M059J (cell line): ENCODE measurements at regions not wholly inside any gene's neighbourhood (a gene's known extent, or its start where the extent isn't known, plus 50 kb on each side); places are given as distances from the start of the nearest gene placed in this dataset.

Experiments
- DNase-seq: peaks from one replicate; pipeline ENCODE4 v3.0.0-alpha.2; 2012; ENCODE audit warnings: low read depth

DNA sequence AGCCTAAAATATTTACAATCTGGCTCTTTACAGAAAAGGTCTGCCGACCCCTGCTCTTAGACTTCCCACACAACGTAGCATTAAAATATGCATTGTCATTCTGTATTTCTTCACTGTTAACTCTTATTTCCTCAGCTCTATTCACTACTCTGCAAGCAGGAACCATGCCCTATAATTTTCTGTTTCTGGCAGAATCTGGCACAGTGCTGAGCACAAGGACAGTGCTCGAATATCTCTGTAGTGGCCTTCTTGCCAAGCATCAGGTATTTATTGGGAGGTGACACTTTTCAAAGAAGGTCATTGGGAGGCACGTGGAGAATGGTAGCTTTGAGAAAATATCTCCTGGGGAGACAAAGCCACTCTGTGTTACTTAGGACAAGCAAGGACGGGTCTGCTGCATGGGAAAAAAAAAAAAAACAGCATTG lies 77.9 kb downstream of the PSMG1 start:
- no peak for DNase-seq

DNA sequence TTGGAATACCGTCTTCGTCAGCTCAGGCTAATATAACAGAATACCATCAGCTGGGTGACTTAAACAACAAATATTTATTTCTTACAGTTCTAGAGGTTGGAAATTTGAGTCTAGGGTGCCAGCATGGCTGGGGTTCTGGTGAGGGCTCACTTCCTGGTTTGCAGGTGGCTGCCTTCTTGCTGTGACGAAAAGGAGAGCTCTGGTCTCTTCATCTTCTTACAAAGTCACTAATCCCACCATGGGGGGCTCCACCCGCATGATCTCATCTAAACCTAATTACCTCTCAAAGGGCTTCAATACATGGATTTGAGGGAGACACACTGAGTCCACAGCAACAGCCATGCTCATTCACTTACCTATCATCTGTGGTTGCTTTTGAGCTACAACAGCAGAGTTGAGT lies 78.3 kb downstream of the PSMG1 start:
- no peak for DNase-seq

DNA sequence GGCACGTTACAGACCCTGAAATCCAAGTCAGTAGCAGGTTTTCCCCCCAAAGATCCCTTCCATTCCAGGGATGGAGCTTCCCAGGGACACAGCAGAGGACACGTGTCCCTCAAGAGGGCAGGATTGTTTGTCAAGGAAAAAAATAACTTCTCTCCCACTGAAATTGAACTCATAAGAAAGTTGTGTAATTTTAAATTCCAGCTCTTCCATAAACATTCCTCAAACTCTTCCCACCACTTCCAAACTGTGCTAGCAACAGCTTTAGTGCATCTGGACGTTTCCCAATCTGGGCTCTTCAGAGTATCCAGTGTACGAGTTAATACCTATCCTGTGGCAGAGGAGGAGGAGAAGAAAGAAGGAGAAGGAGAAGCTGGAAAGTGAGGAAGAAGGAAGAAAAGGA lies 79.6 kb downstream of the PSMG1 start:
- DNase-seq: no peak

DNA sequence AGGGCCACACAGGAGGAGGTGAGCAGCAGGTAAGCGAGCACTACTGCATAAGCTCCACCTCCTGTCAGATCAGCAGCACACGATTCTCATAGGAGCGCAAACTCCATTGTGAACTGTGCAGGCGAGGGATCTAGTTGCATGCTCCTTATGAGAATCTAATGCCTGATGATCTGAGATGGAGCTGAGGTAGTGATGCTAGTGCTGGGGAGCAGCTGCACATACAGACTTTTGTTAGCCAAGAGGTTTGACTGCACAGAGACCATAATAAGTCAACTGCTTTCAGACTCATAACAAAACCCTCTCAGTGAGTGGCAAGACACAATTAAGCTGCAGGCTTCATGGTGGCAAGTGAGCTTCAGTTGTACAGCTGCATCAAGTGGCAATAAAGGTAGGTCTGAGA lies 83.4 kb downstream of the PSMG1 start:
- DNase-seq: no peak

DNA sequence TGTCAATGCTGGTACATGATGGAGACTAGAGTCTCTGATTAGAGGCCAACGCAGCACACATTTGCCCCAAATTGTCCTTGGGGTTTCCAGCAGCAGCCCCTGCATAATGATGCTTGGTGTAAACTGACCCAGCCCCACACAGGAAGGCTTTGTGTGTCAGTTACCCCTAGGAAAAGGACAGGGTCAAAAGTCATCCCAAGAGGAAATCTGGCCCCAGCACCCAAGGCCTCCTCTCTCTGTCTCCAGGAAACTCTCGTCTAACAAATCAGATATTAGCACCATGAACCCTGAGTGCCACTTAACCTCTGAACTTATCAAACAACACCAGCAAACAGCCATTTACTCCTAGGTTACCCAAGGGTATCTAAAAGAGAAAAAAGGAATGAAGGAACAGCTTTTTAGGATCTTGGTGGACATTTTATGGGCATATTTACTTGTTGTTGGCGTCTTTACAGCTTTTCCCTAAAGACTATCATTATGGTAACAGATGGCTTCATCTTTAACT lies 84.5 kb downstream of the PSMG1 start:
- DNase-seq: no peak

DNA sequence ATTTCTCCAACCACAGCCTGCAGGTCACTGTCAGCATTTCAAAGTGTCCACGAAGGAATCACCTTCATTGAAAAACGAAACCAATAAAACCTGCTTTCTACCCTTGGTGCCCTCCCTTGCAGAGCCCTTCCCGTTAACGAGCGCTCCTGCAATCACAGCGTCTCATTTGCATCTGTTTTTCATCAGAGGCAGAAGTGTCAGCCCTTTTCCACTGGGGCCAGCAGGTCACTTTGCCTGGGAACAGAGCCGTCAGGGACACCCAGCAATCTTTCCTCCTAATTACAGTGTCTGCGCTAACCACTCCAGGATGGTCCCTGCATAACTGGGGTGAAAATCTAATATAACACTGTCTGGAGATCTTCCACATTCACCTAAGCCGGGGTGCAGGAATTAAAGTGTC lies 85.3 kb downstream of the PSMG1 start:
- no peak for DNase-seq

DNA sequence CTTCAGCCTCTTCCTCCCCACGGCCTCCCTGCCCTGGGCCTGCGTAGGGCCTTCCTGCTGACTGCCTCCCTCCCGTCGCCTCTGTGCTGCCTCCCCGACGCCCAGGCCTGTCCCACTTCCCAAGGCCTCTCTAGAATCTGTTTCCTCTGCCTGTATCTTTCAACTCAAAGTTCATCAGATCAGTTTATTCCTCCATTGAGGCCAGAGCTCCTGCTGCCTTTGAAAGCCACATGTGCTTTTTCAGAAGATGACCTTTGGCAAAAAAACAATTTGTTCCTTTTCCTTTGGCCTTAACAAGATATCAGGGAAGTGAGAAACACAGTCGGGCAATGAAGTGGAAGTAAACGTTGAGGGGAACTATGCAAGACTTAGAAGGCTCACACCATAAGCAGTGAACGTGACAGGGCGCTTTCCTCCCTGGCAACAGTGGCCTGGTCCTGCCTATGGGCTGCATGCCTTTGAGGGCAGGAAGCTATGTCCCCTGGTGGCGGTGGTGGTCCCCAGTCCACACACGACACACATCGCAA lies 85.9 kb downstream of the PSMG1 start:
- DNase-seq: no peak

DNA sequence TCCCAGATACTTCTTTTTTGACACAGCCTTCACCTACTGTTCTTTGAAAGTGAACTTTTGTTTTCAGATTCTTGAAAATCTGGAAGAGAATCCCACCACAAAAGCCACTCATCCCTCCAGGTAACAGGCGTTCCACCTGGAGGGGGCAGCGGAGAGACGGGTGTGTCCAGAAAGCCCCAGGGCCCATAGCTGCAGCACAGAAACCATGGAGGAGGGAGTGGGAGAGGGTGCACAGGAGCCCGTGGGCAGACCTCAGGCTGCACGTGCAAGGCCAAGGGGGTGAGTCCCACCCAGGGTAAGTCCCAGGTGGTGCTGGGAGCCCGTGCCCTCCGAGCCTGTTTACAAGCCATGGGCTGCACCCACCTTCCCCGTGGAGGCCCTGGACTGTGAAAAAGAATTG lies 86.5 kb downstream of the PSMG1 start:
- no peak for DNase-seq

DNA sequence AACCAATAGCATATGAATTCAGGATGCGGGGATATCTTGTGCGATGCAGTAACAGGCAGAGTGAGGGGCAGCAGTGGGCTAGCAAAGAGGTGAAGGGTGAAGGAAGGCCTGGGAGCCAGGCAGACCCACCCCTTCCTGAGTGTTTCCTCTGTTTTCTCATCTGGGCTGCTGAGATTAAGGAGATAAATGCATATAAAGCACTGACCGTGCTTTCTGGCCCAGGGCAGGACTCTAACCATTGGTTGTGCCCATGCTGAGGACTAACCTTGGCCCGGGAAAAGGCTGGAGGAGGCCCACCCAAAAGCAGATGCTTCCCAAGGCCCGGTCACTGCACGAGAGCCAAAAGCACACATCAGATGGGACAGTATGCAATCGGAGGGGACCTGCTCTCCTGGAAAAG lies 87.6 kb downstream of the PSMG1 start:
- no peak for DNase-seq

DNA sequence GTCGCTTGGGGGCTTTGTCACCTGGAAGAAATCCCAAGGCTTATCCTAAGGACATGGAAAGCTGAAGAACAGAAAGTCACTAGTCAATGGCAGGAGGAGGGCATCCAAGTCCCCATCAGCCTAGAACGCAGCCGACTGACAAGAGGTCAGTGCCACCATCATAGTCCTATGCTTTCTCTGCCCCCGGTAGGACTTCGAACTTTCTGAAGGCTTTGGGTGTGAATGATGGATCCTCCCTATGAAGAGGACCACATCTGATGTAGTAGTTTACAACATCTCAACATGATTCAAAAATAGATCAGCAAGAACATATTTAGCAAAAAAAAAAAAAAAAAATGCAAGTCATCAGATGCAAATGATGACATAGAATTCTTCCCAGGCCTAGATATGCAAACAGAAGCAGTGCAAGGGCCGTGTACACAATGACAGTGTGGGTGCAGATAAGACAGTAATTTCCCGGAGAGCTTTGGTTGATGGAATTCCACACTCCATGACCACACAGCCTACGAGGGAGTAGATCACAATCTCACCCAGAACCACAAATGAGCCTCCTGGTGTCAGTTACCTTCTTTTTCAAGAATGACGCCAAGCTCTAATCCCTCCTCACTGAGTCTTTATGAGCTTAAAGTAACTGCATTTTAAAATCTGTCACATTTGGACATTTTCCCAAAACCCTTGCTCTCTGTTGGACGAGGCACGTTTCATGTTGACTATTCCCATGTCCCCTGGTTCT lies 88.2 kb downstream of the PSMG1 start:
- DNase-seq: peak; percentile 95

DNA sequence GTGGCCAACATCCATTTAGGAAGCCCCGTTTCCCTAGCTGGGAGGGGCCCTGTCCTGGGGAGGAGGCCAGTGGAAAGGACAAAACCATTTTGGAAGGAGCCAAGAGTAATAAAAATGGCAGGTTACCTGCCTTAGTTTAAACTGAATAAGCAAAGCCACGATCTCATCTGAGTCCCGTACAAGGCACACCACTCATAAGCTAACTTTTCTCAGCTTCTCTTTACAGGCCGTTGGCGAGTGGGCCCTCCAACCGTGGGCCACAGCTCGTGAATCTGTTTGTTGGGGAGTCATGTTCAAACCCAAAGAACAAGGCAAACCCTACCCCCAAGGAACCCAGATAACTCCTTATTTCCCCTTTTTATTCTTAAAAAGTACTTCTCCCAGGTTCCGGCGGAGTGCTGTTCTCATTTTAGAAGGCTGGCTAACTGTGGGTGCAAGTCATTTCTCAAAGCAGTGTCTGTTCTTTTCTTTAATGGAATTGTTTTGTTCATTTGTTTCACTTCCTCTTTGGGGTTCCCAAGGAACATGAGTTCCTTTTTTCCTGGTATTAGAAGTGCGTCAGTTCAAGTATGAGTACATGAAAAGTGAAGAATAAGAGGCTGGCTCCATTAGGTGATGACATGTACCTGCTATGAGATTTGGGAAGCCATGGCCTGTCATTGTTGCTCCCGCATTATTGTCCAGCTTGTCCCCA lies 89.0 kb downstream of the PSMG1 start:
- no peak for DNase-seq

DNA sequence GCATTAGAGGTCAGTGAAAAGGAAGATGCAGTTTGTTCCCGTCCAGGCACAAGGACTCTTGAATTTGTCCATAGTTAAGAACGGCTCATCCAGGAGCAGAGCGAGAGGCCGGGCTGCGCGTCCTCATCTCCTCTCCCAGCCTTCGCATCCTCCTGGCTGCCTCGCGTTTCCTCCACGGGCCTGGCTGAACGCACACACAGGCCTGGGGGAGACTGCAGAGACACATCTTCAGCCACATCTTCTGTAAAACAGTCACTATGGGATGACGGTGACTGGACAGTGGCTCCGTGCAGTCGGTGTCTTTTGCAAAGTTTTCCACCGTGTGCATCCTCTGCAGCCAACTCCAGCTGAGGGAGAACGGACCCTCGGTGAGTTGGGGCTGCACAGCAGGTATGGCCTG lies 89.7 kb downstream of the PSMG1 start:
- no peak for DNase-seq

DNA sequence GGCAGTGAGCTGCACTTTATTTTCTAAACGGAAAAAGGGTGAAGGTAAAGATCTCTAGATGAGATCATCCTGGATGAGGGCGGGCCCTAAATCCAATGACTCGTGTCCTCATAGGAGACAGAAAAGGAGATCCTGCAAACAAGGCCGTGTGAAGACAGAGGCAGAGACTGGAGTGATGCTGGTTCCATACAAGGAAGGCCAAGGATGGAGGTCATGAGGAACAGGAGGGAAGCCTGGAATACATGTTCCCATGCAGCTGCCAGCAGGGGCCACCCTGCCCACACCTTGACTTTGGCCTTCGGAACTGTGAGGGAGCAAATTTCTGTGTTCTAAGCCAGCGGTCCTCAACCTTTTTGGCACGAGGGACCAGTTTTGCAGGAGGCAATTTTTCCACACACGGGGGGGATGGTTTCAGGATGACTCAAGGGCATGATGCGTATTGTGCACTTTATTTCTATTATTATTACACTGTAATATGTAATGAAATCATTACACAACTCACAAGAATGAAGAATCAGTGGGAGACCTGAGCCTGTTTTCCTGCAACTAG lies 94.3 kb downstream of the PSMG1 start:
- peak; percentile 82 for DNase-seq

DNA sequence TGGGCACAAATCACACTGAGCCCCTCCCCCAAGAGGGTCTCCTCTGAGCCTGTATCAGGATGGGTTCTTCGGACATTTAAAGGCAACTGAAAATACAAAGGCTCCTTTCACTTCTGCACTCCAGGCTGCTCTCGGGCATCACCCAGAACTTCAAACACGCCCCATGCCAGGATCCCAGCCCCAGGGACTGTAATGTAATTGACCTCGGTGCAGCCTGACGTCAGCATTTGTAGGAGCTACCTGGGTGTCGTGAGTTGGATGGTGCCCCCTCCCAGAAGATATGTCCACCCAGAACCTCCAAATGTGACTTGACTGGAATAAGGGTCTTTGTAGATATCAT lies 95.2 kb downstream of the PSMG1 start:
- DNase-seq: no peak

DNA sequence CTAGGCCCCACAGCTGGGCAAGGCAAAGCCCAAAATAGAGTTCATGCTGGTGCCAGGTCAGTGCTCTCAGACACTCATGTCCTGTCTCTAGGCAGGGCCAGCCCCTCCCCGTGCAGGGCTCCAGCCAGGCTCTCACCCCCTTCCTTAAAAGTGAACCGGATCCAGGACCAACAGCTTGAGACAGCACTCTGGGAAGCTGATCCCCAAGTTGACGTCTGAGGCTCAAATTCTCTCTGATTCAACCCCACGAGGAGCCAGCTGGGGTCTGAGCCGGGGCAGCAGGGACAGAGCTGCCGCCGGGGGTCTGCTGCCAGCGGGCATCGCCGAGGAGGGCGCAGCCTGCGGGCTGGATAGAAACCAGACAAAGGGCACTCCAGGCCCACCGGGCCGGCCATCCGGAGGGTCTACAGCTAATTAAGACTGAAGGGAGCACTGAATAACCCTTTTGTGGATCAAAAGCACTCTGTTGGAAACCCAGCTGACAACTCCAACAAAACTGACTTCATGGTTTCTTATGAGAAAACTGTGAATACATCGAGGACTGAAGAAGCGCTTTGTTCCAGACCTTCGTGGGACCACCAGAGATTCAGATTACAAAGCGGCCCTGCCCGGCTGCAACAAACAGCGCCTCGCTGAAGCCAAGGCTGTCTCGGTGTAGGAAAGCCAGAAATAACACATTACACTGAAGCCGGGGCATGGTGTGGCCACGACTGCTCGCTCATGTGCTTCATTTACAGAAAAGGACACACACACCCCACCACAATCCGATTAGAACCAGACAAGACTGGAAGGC lies 95.8 kb downstream of the PSMG1 start:
- no peak for DNase-seq

DNA sequence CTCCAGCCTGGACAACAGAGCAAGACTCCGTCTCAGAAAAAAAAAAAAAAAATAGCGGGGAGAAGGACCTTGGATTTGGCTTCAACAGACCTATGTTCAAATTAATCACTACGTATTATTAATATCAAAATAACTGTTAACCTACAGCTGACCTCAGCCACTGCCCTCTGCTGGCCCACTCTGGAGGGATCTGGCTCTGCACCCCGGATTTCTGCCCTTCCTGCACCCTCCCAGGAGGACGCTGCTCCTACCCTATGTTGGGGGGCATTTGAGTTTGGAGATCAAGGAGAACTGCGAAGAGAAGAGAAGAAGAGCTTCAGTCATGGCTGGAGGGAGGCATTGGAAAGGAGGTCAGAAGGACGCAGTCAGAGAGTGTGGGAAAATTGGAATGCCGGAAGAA lies 96.7 kb downstream of the PSMG1 start:
- DNase-seq: no peak

DNA sequence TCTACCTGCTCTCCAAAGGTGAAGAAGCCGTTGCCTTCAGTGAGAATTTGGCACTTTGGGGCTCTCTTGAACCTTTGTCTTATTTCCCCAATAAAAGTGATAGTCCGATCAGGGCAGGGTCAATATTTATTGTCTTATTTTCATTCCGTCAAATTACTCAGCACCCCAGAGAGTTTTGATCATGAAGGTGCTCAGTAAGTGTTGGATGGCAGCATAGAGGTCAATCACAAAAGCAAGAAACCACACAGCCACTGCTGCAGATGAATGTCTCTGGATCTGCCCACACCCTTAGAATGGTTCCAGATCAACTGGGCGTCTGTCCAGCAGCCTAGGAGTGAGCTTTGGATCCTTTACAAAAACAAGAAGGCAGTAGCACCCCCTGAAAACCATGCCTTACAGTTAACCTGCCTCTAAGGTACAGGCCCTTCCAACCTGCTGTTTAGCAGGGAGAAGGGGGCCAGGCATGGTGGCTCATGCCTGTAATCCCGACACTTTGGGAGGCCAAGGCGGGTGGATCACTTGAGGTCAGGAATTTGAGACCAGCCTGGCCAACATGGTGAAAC lies 97.3 kb downstream of the PSMG1 start:
- no peak for DNase-seq

DNA sequence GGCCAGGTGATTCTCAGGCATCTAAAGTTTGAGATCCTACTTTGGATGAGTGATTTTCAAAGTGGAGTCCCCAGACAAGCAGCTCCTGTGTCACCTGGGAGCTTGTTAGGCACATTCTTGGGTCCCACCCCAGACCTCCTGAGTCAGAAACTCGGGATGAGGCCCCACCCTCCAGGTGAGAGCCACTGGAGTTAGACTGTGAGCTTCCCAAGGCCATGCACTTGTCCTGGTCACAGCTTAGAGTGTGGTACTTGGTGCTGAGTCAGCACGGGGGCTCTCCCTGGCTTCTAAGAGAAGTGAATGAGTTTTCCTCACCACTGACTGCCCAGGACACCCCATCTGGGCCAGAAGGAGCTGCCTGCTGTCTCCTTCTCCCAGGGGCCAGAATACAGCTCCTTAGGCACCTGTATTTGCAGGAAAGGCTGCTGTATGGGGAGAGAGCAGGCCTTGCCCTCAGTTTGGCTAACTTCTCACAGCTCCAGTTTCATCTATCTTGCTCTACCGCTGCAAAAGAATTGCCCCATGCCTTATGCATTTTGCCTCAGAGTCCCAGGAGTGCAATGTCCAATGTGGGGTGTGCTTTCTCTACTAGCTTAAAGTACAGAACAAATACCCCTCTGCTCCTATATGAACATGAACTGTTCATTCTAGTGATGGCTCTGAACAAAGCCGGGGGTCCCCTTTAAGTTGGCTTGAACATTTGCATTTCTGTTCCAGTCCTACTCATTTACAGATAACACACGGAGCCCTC lies 98.1 kb downstream of the PSMG1 start:
- DNase-seq: no peak

DNA sequence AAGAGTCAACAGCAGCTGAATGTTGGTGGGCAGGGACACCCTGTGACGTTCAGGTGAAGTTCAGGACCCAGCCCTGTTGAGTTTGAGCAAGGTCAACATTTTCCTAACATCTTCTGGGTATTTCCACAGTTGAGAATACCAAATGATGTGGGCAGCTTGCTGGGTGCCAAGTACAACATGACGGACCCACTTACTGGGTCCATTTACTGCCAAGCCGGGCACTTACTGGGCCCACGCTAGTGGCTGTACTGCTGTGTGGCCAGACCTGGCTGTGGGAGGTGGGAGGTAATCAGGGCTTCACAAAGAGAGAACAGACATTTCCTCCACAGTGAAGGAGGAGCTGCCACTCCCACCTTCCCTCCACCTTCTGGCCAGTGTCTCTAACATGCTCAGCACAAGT lies 99.2 kb downstream of the PSMG1 start:
- DNase-seq: no peak

DNA sequence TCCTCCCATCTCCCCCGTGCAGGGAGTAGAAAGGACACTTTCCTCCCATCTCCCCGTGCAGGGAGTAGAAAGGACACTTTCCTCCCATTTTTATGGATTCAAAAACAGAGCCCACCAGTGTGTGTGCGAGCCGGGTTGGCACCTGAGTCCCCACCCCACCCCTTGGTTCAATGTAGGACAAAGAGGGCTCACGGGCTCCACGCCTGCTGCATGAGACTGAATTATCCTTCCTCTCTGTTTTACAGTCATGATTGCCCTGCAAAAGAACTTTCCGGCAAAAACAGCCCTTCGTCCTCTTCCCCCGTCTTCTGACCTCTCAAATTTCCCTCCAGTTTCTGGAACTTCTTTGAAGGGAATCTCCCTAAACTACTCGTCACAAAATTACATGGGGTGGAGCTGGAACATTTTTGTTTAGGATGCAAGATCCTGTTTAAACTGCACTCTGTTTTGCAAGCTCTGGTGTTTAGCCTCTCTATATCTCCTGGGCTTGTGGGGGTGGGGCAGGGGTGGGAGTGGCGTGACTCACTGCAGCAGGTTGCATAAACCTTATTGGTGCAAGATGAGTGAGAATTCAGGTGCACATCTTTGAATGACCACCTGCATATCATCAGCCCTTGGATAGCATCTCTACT lies 99.8 kb downstream of the PSMG1 start:
- no peak for DNase-seq
